ENCODE measurements at regions not wholly inside any gene's neighbourhood (a gene's known extent, or its start where the extent isn't known, plus 50 kb on each side); places are given as distances from the start of the nearest gene placed in this dataset.

DNA sequence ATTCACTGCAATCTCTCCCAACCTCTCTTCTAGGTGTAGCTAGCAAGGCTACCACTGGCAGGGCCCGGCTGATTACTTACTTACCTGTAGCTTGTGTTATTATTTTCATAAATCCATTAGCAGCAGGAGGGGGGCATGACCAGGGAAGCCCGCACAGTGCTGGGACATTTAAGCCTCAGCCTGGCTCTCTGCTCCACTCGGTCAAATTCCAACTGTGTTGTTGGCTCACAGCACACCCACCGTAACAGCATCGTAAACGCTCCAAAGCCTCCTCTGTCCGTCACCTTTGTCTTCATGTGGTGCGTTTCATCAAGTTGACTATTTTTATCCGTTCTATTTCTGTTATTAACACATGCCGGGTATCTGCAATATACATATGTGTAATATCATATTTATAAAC lies 264.7 kb downstream of the NSG2 start:
- Histone ChIP-seq H2AFZ (no peak overlapping the region), H3K79me2 (no peaks in the 10 kb centered on the region), H4K20me1 (ENCODE audit: insufficient read depth, poor library complexity, severe bottlenecking) (no peaks in the 10 kb centered on the region), H3K27me3 (peaks cover 18% of the 10 kb centered on the region), H3K36me3 (replicated peaks; ENCODE audit: insufficient read depth, low read depth) (no peaks in the 10 kb centered on the region), H3K27ac (no peak overlapping the region), H3K9me3 (ENCODE audit: low read depth) (no peaks in the 10 kb centered on the region), H3K4me2 (no peak overlapping the region), H3K4me1 (ENCODE audit: insufficient read depth) (peaks cover 4% of the 10 kb centered on the region), H3K4me3 (no peak overlapping the region), H3K9me2 (replicated peaks; ENCODE audit: insufficient read depth) (no peaks in the 10 kb centered on the region)
- TF ChIP-seq EZH2 (IDR thresholded peaks at IDR 0.05; ENCODE audit: borderline replicate concordance) = no peak
- no peak for TF ChIP-seq EZH2phosphoT487 (IDR thresholded peaks at IDR 0.05; ENCODE audit: low read depth, severe bottlenecking, unreplicated experiment)
- TF ChIP-seq, protein P1, sequence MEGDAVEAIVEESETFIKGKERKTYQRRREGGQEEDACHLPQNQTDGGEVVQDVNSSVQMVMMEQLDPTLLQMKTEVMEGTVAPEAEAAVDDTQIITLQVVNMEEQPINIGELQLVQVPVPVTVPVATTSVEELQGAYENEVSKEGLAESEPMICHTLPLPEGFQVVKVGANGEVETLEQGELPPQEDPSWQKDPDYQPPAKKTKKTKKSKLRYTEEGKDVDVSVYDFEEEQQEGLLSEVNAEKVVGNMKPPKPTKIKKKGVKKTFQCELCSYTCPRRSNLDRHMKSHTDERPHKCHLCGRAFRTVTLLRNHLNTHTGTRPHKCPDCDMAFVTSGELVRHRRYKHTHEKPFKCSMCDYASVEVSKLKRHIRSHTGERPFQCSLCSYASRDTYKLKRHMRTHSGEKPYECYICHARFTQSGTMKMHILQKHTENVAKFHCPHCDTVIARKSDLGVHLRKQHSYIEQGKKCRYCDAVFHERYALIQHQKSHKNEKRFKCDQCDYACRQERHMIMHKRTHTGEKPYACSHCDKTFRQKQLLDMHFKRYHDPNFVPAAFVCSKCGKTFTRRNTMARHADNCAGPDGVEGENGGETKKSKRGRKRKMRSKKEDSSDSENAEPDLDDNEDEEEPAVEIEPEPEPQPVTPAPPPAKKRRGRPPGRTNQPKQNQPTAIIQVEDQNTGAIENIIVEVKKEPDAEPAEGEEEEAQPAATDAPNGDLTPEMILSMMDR (IDR thresholded peaks at IDR 0.05; ENCODE audit: poor library complexity) = no peak
- DNase-seq (ENCODE audit: low spot score) = no peak
- WGBS (ENCODE audit: low lambda C conversion rate, missing lambda C conversion rate) = 67% methylated on average over 10 of the region's 10 CpGs

DNA sequence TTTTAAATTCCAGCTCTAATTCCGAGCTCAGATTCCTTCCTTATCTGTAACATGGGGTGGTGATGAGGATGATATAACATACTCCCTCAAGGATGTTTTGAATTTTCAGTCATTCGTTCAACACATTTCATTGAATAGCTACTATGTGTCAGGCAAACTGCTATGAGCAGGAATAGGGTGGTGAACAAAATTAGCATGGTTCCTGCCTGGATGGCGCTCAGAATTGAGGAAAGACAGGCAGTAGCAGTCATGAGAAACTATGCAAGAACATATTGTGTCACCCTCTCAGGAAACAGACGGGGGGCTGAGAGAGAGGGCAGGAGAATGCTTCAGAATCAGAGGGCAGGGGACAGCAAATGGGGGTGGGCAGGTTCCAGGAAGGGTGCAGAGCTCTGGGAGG lies 265.2 kb downstream of the NSG2 start:
- peaks cover 4% of the 10 kb centered on the region for H3K4me1 ChIP-seq (ENCODE audit: insufficient read depth)
- TF ChIP-seq EZH2 (IDR thresholded peaks at IDR 0.05; ENCODE audit: borderline replicate concordance) = no peak
- no peak for TF ChIP-seq EZH2phosphoT487 (IDR thresholded peaks at IDR 0.05; ENCODE audit: low read depth, severe bottlenecking, unreplicated experiment)
- TF ChIP-seq, protein P1 (IDR thresholded peaks at IDR 0.05; ENCODE audit: poor library complexity) = no peak
- H3K9me2 ChIP-seq (replicated peaks; ENCODE audit: insufficient read depth) = no peaks in the 10 kb centered on the region
- no peak for DNase-seq (ENCODE audit: low spot score)
- H4K20me1 ChIP-seq (ENCODE audit: insufficient read depth, poor library complexity, severe bottlenecking) = no peaks in the 10 kb centered on the region
- H3K36me3 ChIP-seq (replicated peaks; ENCODE audit: insufficient read depth, low read depth) = no peaks in the 10 kb centered on the region
- peaks cover 18% of the 10 kb centered on the region for H3K27me3 ChIP-seq
- H3K4me3 ChIP-seq = no peak overlapping the region
- 76% methylated on average over 4 of the region's 4 CpGs for WGBS (ENCODE audit: low lambda C conversion rate, missing lambda C conversion rate)
- no peaks in the 10 kb centered on the region for H3K9me3 ChIP-seq (ENCODE audit: low read depth)
- H3K27ac ChIP-seq = no peak overlapping the region
- no peak overlapping the region for H3K4me2 ChIP-seq
- no peak overlapping the region for H2AFZ ChIP-seq
- no peaks in the 10 kb centered on the region for H3K79me2 ChIP-seq

DNA sequence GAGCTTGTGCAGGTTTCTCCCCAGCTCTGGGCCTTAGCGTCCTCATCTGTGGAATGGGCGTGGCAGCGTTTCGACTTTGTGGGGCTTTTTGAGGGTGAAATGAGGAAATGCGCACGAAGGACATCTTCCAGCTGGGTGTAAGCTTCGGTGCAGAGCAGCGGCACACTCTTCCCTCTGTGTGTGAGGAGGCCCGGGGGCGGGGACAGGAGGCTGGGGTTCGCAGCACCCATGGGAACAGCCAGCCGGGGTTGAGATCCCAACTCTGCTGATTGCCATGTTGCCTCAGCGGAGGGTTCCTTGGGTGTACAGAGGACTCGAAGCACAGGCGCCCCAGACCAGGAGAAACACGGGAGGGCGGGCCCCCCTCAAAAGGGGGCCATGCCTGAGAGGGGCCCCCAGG lies 265.6 kb downstream of the NSG2 start:
- no peak for DNase-seq (ENCODE audit: low spot score)
- no peaks in the 10 kb centered on the region for H4K20me1 ChIP-seq (ENCODE audit: insufficient read depth, poor library complexity, severe bottlenecking)
- H3K27me3 ChIP-seq = peaks cover 18% of the 10 kb centered on the region
- H3K4me3 ChIP-seq = no peak overlapping the region
- 88% methylated on average over 14 of the region's 17 CpGs for WGBS (ENCODE audit: low lambda C conversion rate, missing lambda C conversion rate)
- H3K79me2 ChIP-seq = no peaks in the 10 kb centered on the region
- H2AFZ ChIP-seq = no peak overlapping the region
- H3K9me2 ChIP-seq (replicated peaks; ENCODE audit: insufficient read depth) = no peaks in the 10 kb centered on the region
- no peak for TF ChIP-seq EZH2 (IDR thresholded peaks at IDR 0.05; ENCODE audit: borderline replicate concordance)
- TF ChIP-seq, protein P1 (IDR thresholded peaks at IDR 0.05; ENCODE audit: poor library complexity) = no peak
- no peak for TF ChIP-seq EZH2phosphoT487 (IDR thresholded peaks at IDR 0.05; ENCODE audit: low read depth, severe bottlenecking, unreplicated experiment)
- peaks cover 4% of the 10 kb centered on the region for H3K4me1 ChIP-seq (ENCODE audit: insufficient read depth)
- peak overlapping the region; percentile 95 for H3K4me2 ChIP-seq
- H3K9me3 ChIP-seq (ENCODE audit: low read depth) = no peaks in the 10 kb centered on the region
- no peaks in the 10 kb centered on the region for H3K36me3 ChIP-seq (replicated peaks; ENCODE audit: insufficient read depth, low read depth)
- H3K27ac ChIP-seq = no peak overlapping the region
